IPS-18c (cell line): ENCODE measurements at regions not wholly inside any gene's neighbourhood (a gene's known extent, or its start where the extent isn't known, plus 50 kb on each side); places are given as distances from the start of the nearest gene placed in this dataset.
"Not testable (repeated sequence)": the region's sequence is repeated elsewhere in the genome, so short reads cannot be mapped to it uniquely, and the experiment has no call there.

Experiments
- H3K4me3 ChIP-seq: 2 replicates; pipeline ENCODE4 v1.7.0; 2013; ENCODE audit warnings: low read depth, mild to moderate bottlenecking, low read length, moderate library complexity; ENCODE audit not compliant: insufficient read depth
- H3K9me3 ChIP-seq: one replicate; pipeline ENCODE4 v1.6.1; 2013; ENCODE audit warnings: mild to moderate bottlenecking, low read length, moderate library complexity; ENCODE audit not compliant: control insufficient read depth, insufficient read depth

- Histone ChIP-seq H3K9me3 (no peaks in the 10 kb centered on the region), H3K4me3 (no peak overlapping the region)
Measured at GRCh38 chr21:39004634-39005501, 178.4 kb downstream of the PSMG1 start.

GRCh38 chr21:39003982-39004633 is 179.1 kb downstream of the PSMG1 start:
- Histone ChIP-seq H3K9me3 (no peaks in the 10 kb centered on the region), H3K4me3 (no peak overlapping the region)

GRCh38 chr21:39001341-39001740 is 181.9 kb downstream of the PSMG1 start:
- no peaks in the 10 kb centered on the region for H3K9me3 ChIP-seq

DNA sequence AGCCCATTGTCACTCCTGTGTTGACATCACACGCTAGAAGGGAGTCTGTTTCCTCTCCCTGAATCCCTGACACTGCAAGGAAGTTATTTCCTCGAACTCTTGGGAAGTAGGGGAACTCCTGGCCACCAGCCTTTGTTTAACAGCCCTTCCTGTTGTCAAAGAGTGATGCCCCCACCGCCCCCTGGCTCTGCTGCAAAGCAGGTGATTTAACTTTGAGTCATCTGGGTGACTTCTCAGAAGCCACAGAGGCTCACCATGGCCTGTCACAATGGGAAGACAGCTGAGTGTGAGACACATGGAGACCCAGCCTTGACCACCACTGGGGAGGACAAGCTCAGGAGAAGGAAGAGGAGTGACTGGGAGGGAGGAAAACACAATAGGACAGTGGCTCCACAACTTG is 182.8 kb downstream of the PSMG1 start:
- H3K9me3 ChIP-seq, result no peaks in the 10 kb centered on the region
- H3K4me3 ChIP-seq, result no peak overlapping the region

More at GRCh38 chr21:39001341-39001740, 181.9 kb downstream of the PSMG1 start:
- no peak overlapping the region for H3K4me3 ChIP-seq

DNA sequence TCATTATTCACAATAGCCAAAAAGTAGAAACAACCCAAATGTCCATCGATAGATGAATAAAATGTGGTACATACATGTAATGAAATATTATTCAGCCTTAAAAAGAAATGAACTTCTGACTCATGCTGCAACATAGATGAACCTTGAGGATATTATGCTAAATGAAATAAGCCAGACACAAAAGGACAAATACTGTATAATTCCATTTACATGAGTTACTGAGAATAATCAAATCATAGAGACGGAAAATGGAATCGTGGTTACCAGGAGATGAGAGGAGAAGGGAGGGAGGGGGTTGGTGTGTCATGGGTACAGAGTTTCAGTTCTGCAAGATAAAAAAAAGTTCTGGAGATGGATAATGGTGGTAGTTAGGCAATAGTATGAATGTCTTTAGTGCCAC is 184.1 kb downstream of the PSMG1 start:
- Histone ChIP-seq H3K4me3 (no peak overlapping the region), H3K9me3 (no peaks in the 10 kb centered on the region)

DNA sequence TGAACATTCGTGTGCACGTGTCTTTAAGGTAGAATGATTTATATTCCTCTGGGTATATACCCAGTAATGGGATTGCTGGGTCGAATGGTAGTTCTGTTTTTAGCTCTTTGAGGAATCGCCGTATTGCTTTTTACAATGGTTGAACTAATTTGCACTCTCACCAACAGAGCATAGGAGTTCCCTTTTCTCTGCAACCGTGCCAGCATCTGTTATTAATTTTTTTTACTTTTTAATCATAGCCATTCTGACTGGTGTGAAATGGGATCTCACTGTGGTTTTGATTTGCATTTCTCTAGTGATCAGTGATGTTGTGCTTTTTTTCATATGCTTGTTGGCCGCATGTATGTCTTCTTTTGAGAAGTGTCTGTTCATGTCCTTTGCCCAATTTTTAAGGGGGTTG is 185.0 kb downstream of the PSMG1 start:
- not testable (repeated sequence) for H3K4me3 ChIP-seq, H3K9me3 ChIP-seq

GRCh38 chr21:38997843-38998175 is 185.4 kb downstream of the PSMG1 start:
- not testable (repeated sequence) for H3K9me3 ChIP-seq, H3K4me3 ChIP-seq

GRCh38 chr21:38997051-38997842 is 186.0 kb downstream of the PSMG1 start:
- Histone ChIP-seq H3K4me3 (no peak overlapping the region), H3K9me3 (no peaks in the 10 kb centered on the region)

- no peaks in the 10 kb centered on the region for H3K9me3 ChIP-seq
- no peak overlapping the region for H3K4me3 ChIP-seq
Measured at GRCh38 chr21:38996355-38996754, 186.9 kb downstream of the PSMG1 start.

- Histone ChIP-seq H3K9me3 (no peaks in the 10 kb centered on the region), H3K4me3 (no peak overlapping the region)
Measured at GRCh38 chr21:38995731-38996130, 187.5 kb downstream of the PSMG1 start.

GRCh38 chr21:38995071-38995669 is 188.1 kb downstream of the PSMG1 start:
- Histone ChIP-seq H3K4me3 (no peak overlapping the region), H3K9me3 (no peaks in the 10 kb centered on the region)

- Histone ChIP-seq H3K4me3 (no peak overlapping the region), H3K9me3 (no peaks in the 10 kb centered on the region)
Measured at GRCh38 chr21:38994042-38994441, 188.3 kb downstream of the ETS2 start.

DNA sequence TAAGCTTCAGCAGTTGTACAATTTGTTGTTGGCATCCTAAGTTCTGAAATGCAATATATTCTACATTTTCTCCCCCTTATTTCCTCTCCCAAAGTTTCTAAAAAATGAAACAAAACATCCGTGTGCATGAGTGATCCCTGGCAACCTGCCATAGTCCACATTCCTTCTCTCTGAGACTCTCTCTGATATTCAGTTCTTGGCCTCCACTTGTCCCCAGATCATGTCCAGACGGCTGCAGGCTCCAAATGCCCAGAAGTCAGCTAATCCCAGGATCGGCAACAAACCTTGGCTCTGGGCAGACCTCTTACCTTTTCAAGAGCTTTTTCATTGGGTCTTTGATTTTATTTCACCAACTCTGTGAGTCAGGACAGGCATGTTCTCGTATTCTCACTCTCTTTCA is 187.8 kb downstream of the ETS2 start:
- Histone ChIP-seq H3K4me3 (no peak overlapping the region), H3K9me3 (no peaks in the 10 kb centered on the region)

DNA sequence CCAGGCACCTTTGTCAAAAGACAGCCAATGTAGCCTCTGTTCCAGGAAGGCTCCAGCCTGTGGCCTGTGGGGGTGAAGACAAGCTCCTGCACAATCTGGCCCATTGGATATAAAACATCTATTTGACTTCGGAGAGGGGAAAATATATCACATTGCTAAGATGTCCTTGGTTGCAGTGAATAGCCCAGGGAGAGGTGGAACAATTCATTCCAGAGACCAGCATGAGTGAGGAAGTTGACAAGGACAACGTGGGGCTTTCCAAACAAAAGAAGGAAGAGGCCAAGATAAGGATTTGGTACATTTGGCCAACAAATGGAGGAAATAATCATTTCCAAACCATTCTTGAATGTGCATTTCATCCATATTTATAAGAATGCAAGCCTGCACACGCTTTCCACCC is 187.0 kb downstream of the ETS2 start:
- H3K9me3 ChIP-seq, result no peaks in the 10 kb centered on the region
- no peak overlapping the region for H3K4me3 ChIP-seq

DNA sequence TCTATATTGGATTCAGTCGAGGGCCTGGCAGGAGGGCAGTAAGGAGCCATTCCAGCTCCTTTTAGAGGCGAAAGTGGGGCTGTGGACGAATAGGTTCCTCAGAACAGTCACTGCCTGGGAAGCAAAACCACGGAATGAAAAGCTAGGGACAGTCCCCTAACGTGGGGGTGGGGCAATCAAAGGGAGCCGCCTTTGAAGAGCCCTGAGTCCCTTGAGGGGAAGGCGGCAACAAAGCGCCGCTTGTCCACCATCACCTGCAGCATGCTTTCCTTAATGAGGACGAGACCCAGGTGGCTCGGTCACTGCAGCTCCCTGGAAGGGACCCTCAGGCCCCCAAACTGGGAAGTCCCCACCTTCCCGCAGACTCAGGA is 184.7 kb downstream of the ETS2 start:
- Histone ChIP-seq H3K4me3 (no peak overlapping the region), H3K9me3 (no peaks in the 10 kb centered on the region)

DNA sequence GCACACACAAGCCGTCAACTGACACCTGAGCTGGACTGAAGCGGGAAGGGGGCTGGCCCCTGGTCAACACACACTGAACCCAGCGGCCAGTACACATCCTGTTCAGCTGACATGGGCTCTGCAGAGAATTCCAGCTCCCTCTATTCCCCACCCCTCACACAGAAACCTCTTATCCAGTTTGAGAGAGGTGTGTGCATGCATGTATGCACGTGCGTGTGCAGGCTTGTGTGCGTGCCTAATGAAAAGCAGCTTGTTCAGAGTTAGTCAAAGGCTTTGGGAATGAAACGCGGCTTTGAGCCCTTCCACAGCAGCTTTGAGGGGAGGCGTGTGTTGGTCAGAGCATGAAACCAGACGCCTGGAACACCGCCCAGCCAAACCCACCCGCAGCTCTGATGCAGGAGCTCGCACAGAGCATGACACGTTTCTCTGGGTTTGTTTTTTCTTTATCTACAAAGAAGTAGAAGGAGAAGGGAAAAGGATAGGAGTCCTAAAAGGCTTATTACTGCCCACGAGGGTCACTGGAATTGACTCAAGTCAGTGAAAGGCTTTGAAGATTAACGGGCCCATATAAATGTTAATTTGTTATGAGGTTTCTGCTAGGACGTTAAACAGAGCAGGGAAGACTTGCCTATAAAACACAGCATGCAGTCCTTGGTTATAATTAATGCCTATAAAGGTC is 184.2 kb downstream of the ETS2 start:
- Histone ChIP-seq H3K9me3 (no peaks in the 10 kb centered on the region), H3K4me3 (no peak overlapping the region)

- H3K9me3 ChIP-seq, result no peaks in the 10 kb centered on the region
- no peak overlapping the region for H3K4me3 ChIP-seq
Measured at GRCh38 chr21:38989379-38989744, 183.6 kb downstream of the ETS2 start.
